ENCODE measurements at regions not wholly inside any gene's neighbourhood (a gene's known extent, or its start where the extent isn't known, plus 50 kb on each side); places are given as distances from the start of the nearest gene placed in this dataset.
"Not testable (repeated sequence)": the region's sequence is repeated elsewhere in the genome, so short reads cannot be mapped to it uniquely, and the experiment has no call there.

DNA sequence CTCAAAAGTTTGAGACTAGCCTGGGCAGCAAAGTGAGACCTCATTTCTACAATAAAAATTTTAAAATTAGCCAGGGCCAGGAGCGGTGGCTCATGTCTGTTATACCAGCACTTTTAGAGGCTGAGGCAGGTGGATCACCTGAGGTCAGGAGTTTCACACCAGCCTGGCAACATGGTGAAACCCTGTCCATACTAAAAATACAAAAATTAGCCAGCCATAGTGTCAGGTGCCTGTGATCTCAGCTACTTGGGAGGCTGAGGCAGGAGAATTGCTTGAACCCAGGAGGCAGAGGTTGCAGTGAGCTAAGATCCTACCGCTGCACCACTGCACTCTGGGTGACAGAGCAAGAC lies 85.1 kb upstream of the MAP4 start:
- H3K4me2 ChIP-seq (ENCODE audit: low read length), result not testable (repeated sequence)

DNA sequence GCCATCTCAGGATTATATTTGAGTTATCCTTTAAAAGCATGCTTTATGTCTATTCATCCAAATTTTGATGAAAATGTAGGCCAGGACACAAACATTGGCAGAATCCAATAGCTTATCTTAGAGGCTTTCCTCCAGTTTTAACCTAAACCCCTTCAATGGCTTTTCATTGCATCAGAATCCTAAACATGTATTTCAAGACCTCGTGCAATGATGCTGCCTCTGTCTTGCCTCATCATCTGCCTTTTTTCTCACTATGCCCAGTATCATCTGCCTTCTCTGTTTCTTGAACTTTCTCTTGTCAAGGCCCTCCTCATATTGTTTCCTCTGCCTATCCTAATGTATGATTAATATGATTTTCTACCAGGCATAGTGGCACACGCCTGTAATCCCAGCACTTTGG lies 76.1 kb upstream of the MAP4 start:
- no peak overlapping the region for H3K27ac ChIP-seq (ENCODE audit: low read length)
- no peak overlapping the region for H3K4me3 ChIP-seq (ENCODE audit: low read length)
- H3K79me2 ChIP-seq (ENCODE audit: low read length), result peaks cover 14% of the 10 kb centered on the region
- TF ChIP-seq EZH2phosphoT487 (IDR thresholded peaks at IDR 0.05; ENCODE audit: low read depth), result no peak
- H3K4me2 ChIP-seq (ENCODE audit: low read length), result no peak overlapping the region
- H3K36me3 ChIP-seq (replicated peaks; ENCODE audit: low read depth, low read length), result no peaks in the 10 kb centered on the region
- no peak overlapping the region for H2AFZ ChIP-seq (ENCODE audit: low read depth, low read length)
- no peak overlapping the region for H3K9ac ChIP-seq (ENCODE audit: low read length)
- peaks cover 6% of the 10 kb centered on the region for H3K4me1 ChIP-seq (ENCODE audit: low read length)
- H3K27me3 ChIP-seq (ENCODE audit: low read depth, low read length), result no peaks in the 10 kb centered on the region
- peaks cover 1% of the 10 kb centered on the region; the same call in 1 of the 2 replicates for H4K20me1 ChIP-seq (ENCODE audit: insufficient read depth, low read length)
- no peaks in the 10 kb centered on the region for H3K9me3 ChIP-seq (ENCODE audit: insufficient read depth, low read length)

More for the DNA sequence above, 85.1 kb upstream of the MAP4 start:
- not testable (repeated sequence) for H3K9ac ChIP-seq (ENCODE audit: low read length); H3K4me1 ChIP-seq (ENCODE audit: low read length); H3K27me3 ChIP-seq (ENCODE audit: low read depth, low read length); H4K20me1 ChIP-seq (ENCODE audit: insufficient read depth, low read length); H3K9me3 ChIP-seq (ENCODE audit: insufficient read depth, low read length); H3K4me3 ChIP-seq (ENCODE audit: low read length); H3K36me3 ChIP-seq (replicated peaks; ENCODE audit: low read depth, low read length); H3K27ac ChIP-seq (ENCODE audit: low read length); H3K79me2 ChIP-seq (ENCODE audit: low read length); H2AFZ ChIP-seq (ENCODE audit: low read depth, low read length)

- H3K27me3 ChIP-seq (ENCODE audit: low read depth, low read length), result no peaks in the 10 kb centered on the region
- peaks cover 10% of the 10 kb centered on the region for H4K20me1 ChIP-seq (ENCODE audit: insufficient read depth, low read length)
- H3K9ac ChIP-seq (ENCODE audit: low read length), result no peak overlapping the region
- no peaks in the 10 kb centered on the region for H3K36me3 ChIP-seq (replicated peaks; ENCODE audit: low read depth, low read length)
- no peak overlapping the region for H3K27ac ChIP-seq (ENCODE audit: low read length)
- no peak overlapping the region for H2AFZ ChIP-seq (ENCODE audit: low read depth, low read length)
- TF ChIP-seq CTCF (IDR thresholded peaks at IDR 0.05; ENCODE audit: low read depth, low read length) (no peak), EZH2phosphoT487 (IDR thresholded peaks at IDR 0.05; ENCODE audit: low read depth) (no peak)
- H3K9me3 ChIP-seq (ENCODE audit: insufficient read depth, low read length), result no peaks in the 10 kb centered on the region
- peak overlapping the region; percentile 81 for H3K4me3 ChIP-seq (ENCODE audit: low read length)
- H3K4me2 ChIP-seq (ENCODE audit: low read length), result peak overlapping the region; percentile 60
- peaks cover 13% of the 10 kb centered on the region for H3K4me1 ChIP-seq (ENCODE audit: low read length)
- peaks cover 33% of the 10 kb centered on the region for H3K79me2 ChIP-seq (ENCODE audit: low read length)
These were observed 74.1 kb upstream of the MAP4 start for GRCh38 chr3:48090166-48090939.

- peaks cover 48% of the 10 kb centered on the region for H3K79me2 ChIP-seq (ENCODE audit: low read length)
- H3K9ac ChIP-seq (ENCODE audit: low read length), result peak overlapping the region; percentile 81
- H3K36me3 ChIP-seq (replicated peaks; ENCODE audit: low read depth, low read length), result no peaks in the 10 kb centered on the region
- peak overlapping the region; percentile 93 for H3K4me2 ChIP-seq (ENCODE audit: low read length)
- H3K27ac ChIP-seq (ENCODE audit: low read length), result peak overlapping the region; percentile 81
- H3K27me3 ChIP-seq (ENCODE audit: low read depth, low read length), result no peaks in the 10 kb centered on the region
- peaks cover 19% of the 10 kb centered on the region for H3K4me1 ChIP-seq (ENCODE audit: low read length)
- H2AFZ ChIP-seq (ENCODE audit: low read depth, low read length), result peak overlapping the region; percentile 93; the same call in 1 of the 2 replicates
- no peaks in the 10 kb centered on the region for H3K9me3 ChIP-seq (ENCODE audit: insufficient read depth, low read length)
- TF ChIP-seq CTCF (IDR thresholded peaks at IDR 0.05; ENCODE audit: low read depth, low read length), result no peak
- no peak for TF ChIP-seq EZH2phosphoT487 (IDR thresholded peaks at IDR 0.05; ENCODE audit: low read depth)
- H4K20me1 ChIP-seq (ENCODE audit: insufficient read depth, low read length), result peaks cover 22% of the 10 kb centered on the region
- H3K4me3 ChIP-seq (ENCODE audit: low read length), result peak overlapping the region; percentile 81
These were observed 72.7 kb upstream of the MAP4 start for GRCh38 chr3:48088749-48089466.
